Keratinocyte (primary cell): ENCODE measurements at regions not wholly inside any gene's neighbourhood (a gene's known extent, or its start where the extent isn't known, plus 50 kb on each side); places are given as distances from the start of the nearest gene placed in this dataset.

Experiments
- DNase-seq: peaks from one replicate; pipeline ENCODE4 v3.0.0-alpha.2; 2011; ENCODE audit warnings: low read depth, missing footprints, low spot score
- FAIRE-seq: peaks from 2 replicates; lab custom pipeline; 2011; peaks lifted over from hg19 to GRCh38; lab: Jason Lieb, UNC
- H2AFZ ChIP-seq: 2 replicates; pipeline ENCODE4 v1.6.0; 2012; ENCODE audit warnings: low read length, control low read depth, inconsistent platforms; ENCODE audit not compliant: control insufficient read depth
- H3K27ac ChIP-seq: 2 replicates; pipeline ENCODE4 v1.5.1; 2011; ENCODE audit warnings: low read length; ENCODE audit not compliant: control insufficient read depth, insufficient read depth
- H3K27me3 ChIP-seq: 3 replicates; pipeline ENCODE4 v1.6.0; 2011; ENCODE audit warnings: low read length; ENCODE audit not compliant: control insufficient read depth, insufficient read depth; ENCODE audit errors: extremely low read depth
- H3K36me3 ChIP-seq, 2 experiments: 2 replicates in 1 of 2; 3 replicates in 1 of 2; pipeline ENCODE4 v1.5.1; 2011; ENCODE audit warnings: low read length in 2 of 2, mild to moderate bottlenecking in 1 of 2; ENCODE audit not compliant: control insufficient read depth in 2 of 2, insufficient read depth in 2 of 2; ENCODE audit errors: extremely low read depth in 1 of 2
- H3K4me1 ChIP-seq: 3 replicates; pipeline ENCODE4 v1.5.1; 2011; ENCODE audit warnings: low read length; ENCODE audit not compliant: control insufficient read depth, insufficient read depth; ENCODE audit errors: extremely low read depth
- H3K4me2 ChIP-seq: 3 replicates; pipeline ENCODE4 v1.6.0; 2011; ENCODE audit warnings: low read depth, low read length; ENCODE audit not compliant: control insufficient read depth, insufficient read depth; ENCODE audit errors: extremely low read depth
- H3K4me3 ChIP-seq, 3 experiments: fragments of 200-600 bp in 1 of 3; sonication (generic) in 1 of 3; 2 replicates in 2 of 3; 3 replicates in 1 of 3; pipeline ENCODE4 v1.5.1; 2011 to 2016; ENCODE audit warnings: low read length in 3 of 3, mild to moderate bottlenecking in 3 of 3, control low read depth in 2 of 3, inconsistent platforms in 1 of 3, low read depth in 1 of 3, mixed read lengths in 1 of 3, mixed run types in 1 of 3, moderate library complexity in 1 of 3; ENCODE audit not compliant: control insufficient read depth in 2 of 3, insufficient read depth in 2 of 3; ENCODE audit errors: extremely low read depth in 1 of 3
- H3K79me2 ChIP-seq: 2 replicates; pipeline ENCODE4 v1.6.0; 2012; ENCODE audit warnings: low read length; ENCODE audit not compliant: control insufficient read depth, insufficient read depth
- H3K9ac ChIP-seq: 3 replicates; pipeline ENCODE4 v1.6.0; 2011; ENCODE audit warnings: low read length; ENCODE audit not compliant: control insufficient read depth, insufficient read depth; ENCODE audit errors: extremely low read depth
- H3K9me1 ChIP-seq: 3 replicates; pipeline ENCODE4 v1.6.0; 2011; ENCODE audit warnings: low read length; ENCODE audit not compliant: control insufficient read depth, insufficient read depth; ENCODE audit errors: extremely low read depth
- H3K9me3 ChIP-seq: 2 replicates; pipeline ENCODE4 v1.5.1; 2012; ENCODE audit warnings: low read depth, low read length; ENCODE audit not compliant: control insufficient read depth
- H4K20me1 ChIP-seq: 3 replicates; pipeline ENCODE4 v1.6.0; 2011; ENCODE audit warnings: low read length; ENCODE audit not compliant: control insufficient read depth, insufficient read depth; ENCODE audit errors: extremely low read depth
- CTCF ChIP-seq, 3 experiments: IDR thresholded peaks in 1 of 3; conservative IDR thresholded peaks in 1 of 3; optimal IDR thresholded peaks in 1 of 3; 2 replicates in 2 of 3; 3 replicates in 1 of 3; pipeline versions ENCODE3 to v1.5.1; 2011; ENCODE audit warnings: low read length in 3 of 3, mild to moderate bottlenecking in 3 of 3, moderate library complexity in 2 of 3, control low read depth in 1 of 3, inconsistent platforms in 1 of 3; ENCODE audit not compliant: insufficient read depth in 2 of 3; ENCODE audit errors: extremely low read depth in 1 of 3
- EZH2 ChIP-seq: IDR thresholded peaks from one replicate; pipeline ENCODE4 v1.6.1; 2012; ENCODE audit warnings: inconsistent platforms, mild to moderate bottlenecking, low read length, moderate library complexity
- dilution Hi-C: fragments of 300-500 bp; cut with MboI; formaldehyde crosslinking; loops from one replicate; pipeline ENCODE4 v1.7.0; 2020; ENCODE audit warnings: low sequenced_read_pairs; ENCODE audit not compliant: extremely low pct_ligation_motif_present

GRCh38 chr5:171573451-171574225, 154.2 kb downstream of the FGF18 start:
- Histone ChIP-seq H2AFZ (no peak overlapping the region), H3K4me3 (no peak overlapping the region), H3K36me3 (no peaks in the 10 kb centered on the region), H3K9me3 (no peaks in the 10 kb centered on the region), H3K9ac (no peak overlapping the region), H3K27me3 (peaks cover 10% of the 10 kb centered on the region), H3K4me1 (no peaks in the 10 kb centered on the region), H3K4me2 (no peak overlapping the region), H4K20me1 (no peaks in the 10 kb centered on the region), H3K27ac (no peak overlapping the region), H3K79me2 (no peaks in the 10 kb centered on the region), H3K9me1 (no peaks in the 10 kb centered on the region)
- dilution Hi-C loops = no loop called here
- no peak for DNase-seq
- TF ChIP-seq EZH2 (no peak), CTCF (optimal IDR thresholded peaks at IDR 0.05 in 1 of 3, IDR thresholded peaks at IDR 0.05 in 1 of 3, conservative IDR thresholded peaks at IDR 0.05 in 1 of 3; ENCODE audit: extremely low read depth in 1 of 3, insufficient read depth in 2 of 3, low read length in 3 of 3) (no peak)
- FAIRE-seq = no peak

- Histone ChIP-seq H2AFZ (no peak overlapping the region), H3K9me1 (no peaks in the 10 kb centered on the region), H3K27ac (no peak overlapping the region), H3K36me3 (no peaks in the 10 kb centered on the region), H3K27me3 (peaks cover 15% of the 10 kb centered on the region), H4K20me1 (no peaks in the 10 kb centered on the region), H3K79me2 (no peaks in the 10 kb centered on the region), H3K9me3 (no peaks in the 10 kb centered on the region), H3K4me2 (no peak overlapping the region), H3K4me1 (no peaks in the 10 kb centered on the region), H3K9ac (no peak overlapping the region), H3K4me3 (no peak overlapping the region)
- no peak for DNase-seq
- TF ChIP-seq EZH2 = no peak
- no peak for TF ChIP-seq CTCF (optimal IDR thresholded peaks at IDR 0.05 in 1 of 3, IDR thresholded peaks at IDR 0.05 in 1 of 3, conservative IDR thresholded peaks at IDR 0.05 in 1 of 3; ENCODE audit: extremely low read depth in 1 of 3, insufficient read depth in 2 of 3, low read length in 3 of 3)
- dilution Hi-C loops = no loop called here
- no peak for FAIRE-seq
These were observed 154.9 kb downstream of the FGF18 start for GRCh38 chr5:171574376-171574775.
